ENCODE measurements at regions not wholly inside any gene's neighbourhood (a gene's known extent, or its start where the extent isn't known, plus 50 kb on each side); places are given as distances from the start of the nearest gene placed in this dataset.
"Not testable (repeated sequence)": the region's sequence is repeated elsewhere in the genome, so short reads cannot be mapped to it uniquely, and the experiment has no call there.

GRCh38 chr10:84704101-84704500 lies 375.7 kb downstream of the CCSER2 start:
- DNase-seq (ENCODE audit: low spot score), result no peak

GRCh38 chr10:84706431-84706830 lies 378.0 kb downstream of the CCSER2 start:
- no peak for DNase-seq (ENCODE audit: low spot score)

GRCh38 chr10:84706875-84707274 lies 378.5 kb downstream of the CCSER2 start:
- no peak for DNase-seq (ENCODE audit: low spot score)

- DNase-seq (ENCODE audit: low spot score), result peak; percentile 46
Measured at GRCh38 chr10:84715911-84716310, 387.5 kb downstream of the CCSER2 start.

- no peak for DNase-seq (ENCODE audit: low spot score)
Measured at GRCh38 chr10:84718877-84719616, 390.7 kb downstream of the CCSER2 start.

- DNase-seq (ENCODE audit: low spot score), result no peak
Measured at GRCh38 chr10:84719687-84720086, 391.3 kb downstream of the CCSER2 start.

- DNase-seq (ENCODE audit: low spot score), result no peak
Measured at GRCh38 chr10:84727398-84727797, 399.0 kb downstream of the CCSER2 start.

- not testable (repeated sequence) for DNase-seq (ENCODE audit: low spot score)
Measured at GRCh38 chr10:84739126-84739525, 410.7 kb downstream of the CCSER2 start.

GRCh38 chr10:84739641-84740040 lies 411.3 kb downstream of the CCSER2 start:
- no peak for DNase-seq (ENCODE audit: low spot score)

GRCh38 chr10:84743483-84743882 lies 415.1 kb downstream of the CCSER2 start:
- DNase-seq (ENCODE audit: low spot score), result peak; percentile 24

- DNase-seq (ENCODE audit: low spot score), result no peak
Measured at GRCh38 chr10:84755311-84755710, 426.9 kb downstream of the CCSER2 start.

- DNase-seq (ENCODE audit: low spot score), result not testable (repeated sequence)
Measured at GRCh38 chr10:84756653-84757052, 428.3 kb downstream of the CCSER2 start.

- not testable (repeated sequence) for DNase-seq (ENCODE audit: low spot score)
Measured at GRCh38 chr10:84761994-84762614, 433.7 kb downstream of the CCSER2 start.

GRCh38 chr10:84762754-84763394 lies 434.5 kb downstream of the CCSER2 start:
- DNase-seq (ENCODE audit: low spot score), result no peak

GRCh38 chr10:84763965-84764364 lies 435.6 kb downstream of the CCSER2 start:
- DNase-seq (ENCODE audit: low spot score), result no peak

GRCh38 chr10:84765086-84765485 lies 436.7 kb downstream of the CCSER2 start:
- no peak for DNase-seq (ENCODE audit: low spot score)

GRCh38 chr10:84765656-84766055 lies 437.3 kb downstream of the CCSER2 start:
- DNase-seq (ENCODE audit: low spot score), result no peak

- DNase-seq (ENCODE audit: low spot score), result no peak
Measured at GRCh38 chr10:84766923-84767322, 438.5 kb downstream of the CCSER2 start.

GRCh38 chr10:84768132-84768531 lies 439.7 kb downstream of the CCSER2 start:
- no peak for DNase-seq (ENCODE audit: low spot score)

GRCh38 chr10:84770824-84771223 lies 442.4 kb downstream of the CCSER2 start:
- DNase-seq (ENCODE audit: low spot score), result no peak

- DNase-seq (ENCODE audit: low spot score), result peak; percentile 55
Measured at GRCh38 chr10:84783386-84783785, 455.0 kb downstream of the CCSER2 start.

- DNase-seq (ENCODE audit: low spot score), result no peak
Measured at GRCh38 chr10:84783909-84784308, 455.5 kb downstream of the CCSER2 start.

- no peak for DNase-seq (ENCODE audit: low spot score)
Measured at GRCh38 chr10:84784749-84785148, 456.4 kb downstream of the CCSER2 start.
